ENCODE measurements at regions not wholly inside any gene's neighbourhood (a gene's known extent, or its start where the extent isn't known, plus 50 kb on each side); places are given as distances from the start of the nearest gene placed in this dataset.

DNA sequence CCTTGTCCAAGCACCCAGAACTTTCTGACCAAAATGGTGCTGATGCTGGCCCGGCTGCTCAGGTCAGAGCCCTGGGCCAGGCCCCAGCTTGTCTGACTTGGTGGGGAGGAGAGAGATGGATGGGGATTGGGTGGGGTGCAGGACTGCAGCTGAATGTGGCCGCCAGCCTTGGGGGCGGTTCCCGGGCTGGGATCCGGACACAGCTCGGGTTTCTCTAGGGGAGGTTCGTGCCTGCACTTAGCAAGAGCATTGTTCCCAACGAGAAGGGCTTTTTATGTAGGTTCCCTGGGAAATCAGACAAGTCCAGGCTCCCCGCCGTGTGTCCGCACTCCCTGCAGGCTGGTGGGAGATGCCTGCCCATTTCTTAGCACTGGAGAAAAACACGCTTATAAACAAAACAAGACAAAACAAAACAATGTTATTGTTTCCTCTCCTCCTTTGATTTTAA is 50.5 kb upstream of the HS6ST1 start:
- TF ChIP-seq, protein P1, sequence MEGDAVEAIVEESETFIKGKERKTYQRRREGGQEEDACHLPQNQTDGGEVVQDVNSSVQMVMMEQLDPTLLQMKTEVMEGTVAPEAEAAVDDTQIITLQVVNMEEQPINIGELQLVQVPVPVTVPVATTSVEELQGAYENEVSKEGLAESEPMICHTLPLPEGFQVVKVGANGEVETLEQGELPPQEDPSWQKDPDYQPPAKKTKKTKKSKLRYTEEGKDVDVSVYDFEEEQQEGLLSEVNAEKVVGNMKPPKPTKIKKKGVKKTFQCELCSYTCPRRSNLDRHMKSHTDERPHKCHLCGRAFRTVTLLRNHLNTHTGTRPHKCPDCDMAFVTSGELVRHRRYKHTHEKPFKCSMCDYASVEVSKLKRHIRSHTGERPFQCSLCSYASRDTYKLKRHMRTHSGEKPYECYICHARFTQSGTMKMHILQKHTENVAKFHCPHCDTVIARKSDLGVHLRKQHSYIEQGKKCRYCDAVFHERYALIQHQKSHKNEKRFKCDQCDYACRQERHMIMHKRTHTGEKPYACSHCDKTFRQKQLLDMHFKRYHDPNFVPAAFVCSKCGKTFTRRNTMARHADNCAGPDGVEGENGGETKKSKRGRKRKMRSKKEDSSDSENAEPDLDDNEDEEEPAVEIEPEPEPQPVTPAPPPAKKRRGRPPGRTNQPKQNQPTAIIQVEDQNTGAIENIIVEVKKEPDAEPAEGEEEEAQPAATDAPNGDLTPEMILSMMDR (IDR thresholded peaks at IDR 0.05): no peak
- TF ChIP-seq POLR2A (IDR thresholded peaks at IDR 0.05): no peak

All from lower leg skin (tissue), 3 donors.